HG03108 (cell line): ENCODE measurements at regions not wholly inside any gene's neighbourhood (a gene's known extent, or its start where the extent isn't known, plus 50 kb on each side); places are given as distances from the start of the nearest gene placed in this dataset.

Source experiments
- ATAC-seq: cut with Tn5 transposase; IDR thresholded peaks from one replicate; pipeline ENCODE4 v1.9.1; 2021; ENCODE audit warnings: moderate library complexity; ENCODE audit not compliant: unreplicated experiment

GRCh38 chr12:97404543-97404942 is 58.1 kb upstream of the RMST start:
- ATAC-seq: peak; percentile 75

DNA sequence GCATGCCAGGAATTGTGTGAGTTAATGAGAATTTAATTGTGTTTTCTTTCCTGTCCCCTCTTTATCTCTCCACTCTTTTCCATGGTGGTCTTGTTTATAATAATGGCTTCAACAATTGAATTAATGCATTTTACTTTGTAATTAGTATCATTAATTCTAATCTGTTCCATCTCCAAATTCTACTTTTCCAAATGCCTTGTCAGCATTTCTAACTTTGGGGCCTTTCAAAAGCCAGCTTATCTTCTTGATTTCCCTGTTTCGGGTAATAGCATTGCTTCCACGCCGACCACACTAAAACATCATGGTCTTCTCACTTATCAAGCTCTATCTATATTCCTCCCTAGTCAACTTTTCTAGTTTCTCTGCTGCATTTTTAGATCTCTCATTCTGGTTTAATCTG is 54.2 kb upstream of the RMST start:
- no peak for ATAC-seq

DNA sequence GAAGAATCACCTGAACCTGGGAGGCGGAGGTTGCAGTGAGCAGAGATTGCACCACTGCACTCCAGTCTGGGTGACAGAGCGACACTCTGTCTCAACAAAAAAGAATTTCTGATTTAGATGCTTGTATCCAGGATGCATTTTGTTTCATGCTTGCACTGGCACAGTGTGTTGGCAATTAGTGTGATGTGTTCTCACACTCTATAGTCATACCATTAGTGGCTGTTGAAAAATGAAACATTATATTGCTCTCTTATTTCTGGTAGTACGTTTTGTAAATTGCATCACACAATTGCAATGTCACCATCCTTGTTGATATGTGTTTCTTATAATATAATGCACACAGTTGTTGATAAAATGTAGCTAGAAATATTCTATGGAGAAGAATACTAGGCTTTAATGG is 51.3 kb upstream of the RMST start:
- ATAC-seq: no peak
